RWPE1 (cell line): ENCODE measurements at regions not wholly inside any gene's neighbourhood (a gene's known extent, or its start where the extent isn't known, plus 50 kb on each side); places are given as distances from the start of the nearest gene placed in this dataset.

Source experiments
- CTCF ChIA-PET: fragments of 350-600 bp; sonication (Branson Sonifier 250); formaldehyde crosslinking; extraction: SDS; loops from one replicate; lab custom pipeline; 2021; lab: Yijun Ruan, JAX
- POLR2A ChIA-PET: fragments of 400-600 bp; formaldehyde crosslinking; extraction: SDS; loops from one replicate; lab custom pipeline; 2020; ENCODE audit warnings: antibody characterized with exemption; ENCODE audit not compliant: low non-redundant PET; lab: Yijun Ruan, JAX
- DNase-seq: peaks from one replicate; pipeline ENCODE4 v3.0.0; 2012; ENCODE audit warnings: low spot score
- H3K27ac ChIP-seq: fragments of 450-650 bp; 2 replicates; pipeline ENCODE4 v1.5.1; 2017
- TF ChIP-seq, protein P1 (sequence below): fragments of 450-650 bp; conservative IDR thresholded peaks from 2 replicates; pipeline ENCODE4 v1.5.1; 2017; ENCODE audit warnings: low read depth, mild to moderate bottlenecking

- POLR2A ChIA-PET = no interaction called here
- TF ChIP-seq, protein P1, sequence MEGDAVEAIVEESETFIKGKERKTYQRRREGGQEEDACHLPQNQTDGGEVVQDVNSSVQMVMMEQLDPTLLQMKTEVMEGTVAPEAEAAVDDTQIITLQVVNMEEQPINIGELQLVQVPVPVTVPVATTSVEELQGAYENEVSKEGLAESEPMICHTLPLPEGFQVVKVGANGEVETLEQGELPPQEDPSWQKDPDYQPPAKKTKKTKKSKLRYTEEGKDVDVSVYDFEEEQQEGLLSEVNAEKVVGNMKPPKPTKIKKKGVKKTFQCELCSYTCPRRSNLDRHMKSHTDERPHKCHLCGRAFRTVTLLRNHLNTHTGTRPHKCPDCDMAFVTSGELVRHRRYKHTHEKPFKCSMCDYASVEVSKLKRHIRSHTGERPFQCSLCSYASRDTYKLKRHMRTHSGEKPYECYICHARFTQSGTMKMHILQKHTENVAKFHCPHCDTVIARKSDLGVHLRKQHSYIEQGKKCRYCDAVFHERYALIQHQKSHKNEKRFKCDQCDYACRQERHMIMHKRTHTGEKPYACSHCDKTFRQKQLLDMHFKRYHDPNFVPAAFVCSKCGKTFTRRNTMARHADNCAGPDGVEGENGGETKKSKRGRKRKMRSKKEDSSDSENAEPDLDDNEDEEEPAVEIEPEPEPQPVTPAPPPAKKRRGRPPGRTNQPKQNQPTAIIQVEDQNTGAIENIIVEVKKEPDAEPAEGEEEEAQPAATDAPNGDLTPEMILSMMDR = no peak
- no peak overlapping the region for H3K27ac ChIP-seq
- CTCF ChIA-PET = no interaction called here
- no peak for DNase-seq
Measured at GRCh38 chr12:18899678-18900317, 161.9 kb downstream of the CAPZA3 start.

DNA sequence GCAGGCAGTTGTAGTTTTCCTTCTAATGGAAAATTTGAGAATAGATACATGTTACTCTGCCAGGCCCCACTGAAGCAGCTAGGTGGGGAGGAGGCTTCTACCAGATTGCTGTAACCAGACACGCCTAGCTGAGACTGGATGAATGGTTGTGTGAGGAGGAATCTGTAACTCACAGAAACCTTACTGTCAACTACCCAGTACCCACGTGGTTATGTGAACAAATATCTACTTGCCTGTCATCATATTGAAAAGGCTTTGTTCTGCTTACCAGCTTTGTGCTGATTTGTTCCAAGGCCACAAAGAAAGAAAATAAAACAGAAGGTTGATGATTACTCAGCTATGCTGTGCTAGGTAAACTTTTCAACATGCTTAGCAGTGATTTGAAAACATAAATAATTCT, 167.2 kb downstream of the CAPZA3 start:
- POLR2A ChIA-PET = no interaction called here
- no peak overlapping the region for H3K27ac ChIP-seq
- CTCF ChIA-PET = no interaction called here
- DNase-seq = no peak
- TF ChIP-seq, protein P1 = no peak

DNA sequence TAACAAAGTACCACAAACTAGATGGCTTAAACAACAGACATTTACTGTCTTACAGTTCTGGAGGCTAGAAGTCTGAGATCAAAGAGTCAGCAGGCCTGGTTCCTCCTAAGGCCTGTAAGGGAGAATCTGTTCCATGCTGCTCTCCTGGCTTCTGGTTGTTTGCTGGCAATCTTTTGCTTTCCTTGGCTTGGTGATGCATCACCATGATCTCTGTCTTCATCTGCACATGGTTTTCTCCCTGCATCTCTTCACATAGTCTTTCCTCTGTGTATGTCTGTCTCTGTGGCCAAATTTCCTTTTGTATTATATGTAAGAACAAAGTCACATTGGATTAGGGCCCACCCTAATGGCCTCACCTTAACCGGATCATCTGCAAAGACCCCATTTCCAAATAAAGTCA, 168.5 kb downstream of the CAPZA3 start:
- ChIA-PET POLR2A (no interaction called here), CTCF (no interaction called here)
- TF ChIP-seq, protein P1 = no peak
- H3K27ac ChIP-seq = no peak overlapping the region
- DNase-seq = no peak

- no peak for DNase-seq
- CTCF ChIA-PET = interaction anchor here (0.6 kb wide), 1 partner anchor 682 kb away, joined by 6 read pairs; no protein-coding TSS in a partner anchor
- TF ChIP-seq, protein P1 = no peak
Measured at GRCh38 chr12:18907127-18907526, 169.2 kb downstream of the CAPZA3 start.

GRCh38 chr12:18907728-18908127, 169.8 kb downstream of the CAPZA3 start:
- ChIA-PET CTCF (no interaction called here), POLR2A (no interaction called here)
- TF ChIP-seq, protein P1 = no peak
- no peak for DNase-seq
- H3K27ac ChIP-seq = no peak overlapping the region

More at GRCh38 chr12:18907127-18907526, 169.2 kb downstream of the CAPZA3 start:
- H3K27ac ChIP-seq = no peak overlapping the region
- POLR2A ChIA-PET = no interaction called here

- CTCF ChIA-PET = interaction anchor here (0.7 kb wide), 1 partner anchor 136 kb away, joined by 3 read pairs; no protein-coding TSS in a partner anchor
- no peak for DNase-seq
- POLR2A ChIA-PET = no interaction called here
- TF ChIP-seq, protein P1 = no peak
- no peak overlapping the region for H3K27ac ChIP-seq
Measured at GRCh38 chr12:18908191-18908590, 170.3 kb downstream of the CAPZA3 start.
